HL-60 (cell line): ENCODE measurements at regions not wholly inside any gene's neighbourhood (a gene's known extent, or its start where the extent isn't known, plus 50 kb on each side); places are given as distances from the start of the nearest gene placed in this dataset.

Source experiments
- DNase-seq, 2 experiments: peaks; one replicate each; pipeline ENCODE4 v3.0.0-alpha.2; 2010 to 2020; ENCODE audit warnings: low read depth in 1 of 2, low spot score in 1 of 2
- H3K27ac ChIP-seq: fragments of 250-450 bp; sonication (Bioruptor Pico); replicated peaks from 2 replicates; pipeline ENCODE4 v1.5.1; 2020; ENCODE audit warnings: mild to moderate bottlenecking, moderate library complexity
- H3K27me3 ChIP-seq: fragments of 250-450 bp; sonication (Bioruptor Pico); 2 replicates; pipeline ENCODE4 v1.5.1; 2021; ENCODE audit warnings: mild to moderate bottlenecking, moderate library complexity; ENCODE audit not compliant: insufficient read depth, poor library complexity, severe bottlenecking
- H3K4me3 ChIP-seq: replicated peaks from 2 replicates; pipeline ENCODE4 v1.5.1; 2011; ENCODE audit warnings: mild to moderate bottlenecking, control low read depth, low read length; ENCODE audit not compliant: insufficient read depth
- CTCF ChIP-seq: IDR thresholded peaks from one replicate; pipeline ENCODE4 v1.5.1; 2011; ENCODE audit warnings: low read length, control low read depth, inconsistent platforms; ENCODE audit not compliant: insufficient read depth
- GABPA ChIP-seq: IDR thresholded peaks from 2 replicates; pipeline ENCODE4 v1.6.1; 2012; ENCODE audit warnings: low read depth
- POLR2AphosphoS5 ChIP-seq: IDR thresholded peaks from 2 replicates; pipeline ENCODE4 v1.6.1; 2012; ENCODE audit warnings: low read depth
- REST ChIP-seq: IDR thresholded peaks from 2 replicates; pipeline ENCODE4 v1.6.1; 2012; ENCODE audit warnings: low read depth; ENCODE audit not compliant: insufficient replicate concordance
- SPI1 ChIP-seq: IDR thresholded peaks from 2 replicates; pipeline ENCODE4 v1.6.1; 2012; ENCODE audit warnings: low read depth, mild to moderate bottlenecking, borderline replicate concordance

GRCh38 chr2:64765160-64765805 is 111.6 kb upstream of the SERTAD2 start:
- Histone ChIP-seq H3K27me3 (no peaks in the 10 kb centered on the region), H3K4me3 (no peak overlapping the region), H3K27ac (no peak overlapping the region)
- no peak for DNase-seq
- no peak for TF ChIP-seq GABPA
- no peak for TF ChIP-seq SPI1
- TF ChIP-seq CTCF: no peak
- TF ChIP-seq REST: no peak
- TF ChIP-seq POLR2AphosphoS5: no peak

- DNase-seq: no peak
- no peak for TF ChIP-seq SPI1
- TF ChIP-seq POLR2AphosphoS5: no peak
- no peak for TF ChIP-seq GABPA
- TF ChIP-seq CTCF: no peak
- no peak for TF ChIP-seq REST
- Histone ChIP-seq H3K27me3 (no peaks in the 10 kb centered on the region), H3K4me3 (peak overlapping the region; percentile 66), H3K27ac (peak overlapping the region; percentile 86)
Measured at GRCh38 chr2:64766841-64767669, 113.3 kb upstream of the SERTAD2 start.

GRCh38 chr2:64767670-64768468 is 114.2 kb upstream of the SERTAD2 start:
- peak in 1 of 2 experiments; percentile 85 for DNase-seq
- Histone ChIP-seq H3K4me3 (peak overlapping the region; percentile 66), H3K27me3 (no peaks in the 10 kb centered on the region), H3K27ac (peak overlapping the region; percentile 86)
- TF ChIP-seq POLR2AphosphoS5: peak; percentile 67; the same call in 1 of the 2 replicates
- TF ChIP-seq GABPA: no peak
